HG03097 (cell line): ENCODE measurements at regions not wholly inside any gene's neighbourhood (a gene's known extent, or its start where the extent isn't known, plus 50 kb on each side); places are given as distances from the start of the nearest gene placed in this dataset.
"Not testable (repeated sequence)": the region's sequence is repeated elsewhere in the genome, so short reads cannot be mapped to it uniquely, and the experiment has no call there.

Source experiments
- ATAC-seq: cut with Tn5 transposase; IDR thresholded peaks from one replicate; pipeline ENCODE4 v1.9.1; 2021; ENCODE audit not compliant: unreplicated experiment, low FRiP score

- no peak for ATAC-seq
These were observed 511.7 kb upstream of the SGCD start for GRCh38 chr5:155815248-155815647.

- no peak for ATAC-seq
These were observed 504.8 kb upstream of the SGCD start for GRCh38 chr5:155822177-155822576.

- ATAC-seq, result no peak
These were observed 500.1 kb upstream of the SGCD start for GRCh38 chr5:155826611-155827507.

GRCh38 chr5:155827508-155827815, 499.5 kb upstream of the SGCD start:
- ATAC-seq, result not testable (repeated sequence)

GRCh38 chr5:155827949-155828348, 499.0 kb upstream of the SGCD start:
- ATAC-seq, result no peak

- ATAC-seq, result no peak
These were observed 495.5 kb upstream of the SGCD start for GRCh38 chr5:155831491-155831890.

- ATAC-seq, result no peak
These were observed 493.7 kb upstream of the SGCD start for GRCh38 chr5:155833287-155833686.

GRCh38 chr5:155834271-155834975, 492.5 kb upstream of the SGCD start:
- no peak for ATAC-seq

- ATAC-seq, result no peak
These were observed 490.7 kb upstream of the SGCD start for GRCh38 chr5:155836089-155836803.

- ATAC-seq, result no peak
These were observed 488.6 kb upstream of the SGCD start for GRCh38 chr5:155838394-155838793.

- no peak for ATAC-seq
These were observed 487.5 kb upstream of the SGCD start for GRCh38 chr5:155839251-155840037.

GRCh38 chr5:155844542-155844941, 482.4 kb upstream of the SGCD start:
- ATAC-seq, result no peak

GRCh38 chr5:155850370-155850769, 476.6 kb upstream of the SGCD start:
- ATAC-seq, result no peak

GRCh38 chr5:155866971-155867370, 460.0 kb upstream of the SGCD start:
- no peak for ATAC-seq

GRCh38 chr5:155867522-155868088, 459.4 kb upstream of the SGCD start:
- no peak for ATAC-seq

- ATAC-seq, result no peak
These were observed 456.3 kb upstream of the SGCD start for GRCh38 chr5:155870636-155871035.

- no peak for ATAC-seq
These were observed 455.3 kb upstream of the SGCD start for GRCh38 chr5:155871623-155872022.

- no peak for ATAC-seq
These were observed 454.2 kb upstream of the SGCD start for GRCh38 chr5:155872629-155873220.

GRCh38 chr5:155878991-155879575, 447.9 kb upstream of the SGCD start:
- ATAC-seq, result no peak

- ATAC-seq, result no peak
These were observed 442.9 kb upstream of the SGCD start for GRCh38 chr5:155884041-155884440.
